Neural progenitor cell (in vitro differentiated cells): ENCODE measurements at regions not wholly inside any gene's neighbourhood (a gene's known extent, or its start where the extent isn't known, plus 50 kb on each side); places are given as distances from the start of the nearest gene placed in this dataset.

Experiments used
- EZH2 ChIP-seq: fragments of 200-600 bp; sonication (generic); IDR thresholded peaks from 2 replicates; pipeline ENCODE4 v1.6.1; 2017; ENCODE audit warnings: antibody characterized with exemption, mild to moderate bottlenecking, moderate library complexity
- TF ChIP-seq, protein P1 (sequence below): fragments of 200-600 bp; sonication (generic); IDR thresholded peaks from 2 replicates; pipeline ENCODE4 v1.5.1; 2017; ENCODE audit warnings: antibody characterized with exemption, mild to moderate bottlenecking

DNA sequence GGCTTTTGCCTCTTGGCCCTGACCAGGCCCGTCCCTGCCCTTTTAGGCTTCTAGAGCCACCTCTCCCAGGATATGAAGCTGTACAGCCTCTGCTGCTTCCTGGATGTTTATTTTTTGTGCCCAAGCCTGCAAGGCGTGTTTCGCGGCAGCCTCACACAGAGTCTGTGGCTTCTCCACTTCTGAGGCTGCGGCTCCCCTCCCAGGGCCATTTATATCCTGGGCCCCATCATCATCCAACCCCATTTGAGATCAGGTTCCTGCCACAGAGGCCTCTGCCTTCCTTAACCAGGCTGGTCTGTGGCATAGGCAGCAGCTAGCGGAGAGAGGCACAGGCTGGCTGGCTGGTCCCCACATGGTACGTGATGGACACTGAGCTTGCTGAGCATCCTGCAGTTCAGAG lies 114.1 kb upstream of the PWP1 start:
- TF ChIP-seq, protein P1, sequence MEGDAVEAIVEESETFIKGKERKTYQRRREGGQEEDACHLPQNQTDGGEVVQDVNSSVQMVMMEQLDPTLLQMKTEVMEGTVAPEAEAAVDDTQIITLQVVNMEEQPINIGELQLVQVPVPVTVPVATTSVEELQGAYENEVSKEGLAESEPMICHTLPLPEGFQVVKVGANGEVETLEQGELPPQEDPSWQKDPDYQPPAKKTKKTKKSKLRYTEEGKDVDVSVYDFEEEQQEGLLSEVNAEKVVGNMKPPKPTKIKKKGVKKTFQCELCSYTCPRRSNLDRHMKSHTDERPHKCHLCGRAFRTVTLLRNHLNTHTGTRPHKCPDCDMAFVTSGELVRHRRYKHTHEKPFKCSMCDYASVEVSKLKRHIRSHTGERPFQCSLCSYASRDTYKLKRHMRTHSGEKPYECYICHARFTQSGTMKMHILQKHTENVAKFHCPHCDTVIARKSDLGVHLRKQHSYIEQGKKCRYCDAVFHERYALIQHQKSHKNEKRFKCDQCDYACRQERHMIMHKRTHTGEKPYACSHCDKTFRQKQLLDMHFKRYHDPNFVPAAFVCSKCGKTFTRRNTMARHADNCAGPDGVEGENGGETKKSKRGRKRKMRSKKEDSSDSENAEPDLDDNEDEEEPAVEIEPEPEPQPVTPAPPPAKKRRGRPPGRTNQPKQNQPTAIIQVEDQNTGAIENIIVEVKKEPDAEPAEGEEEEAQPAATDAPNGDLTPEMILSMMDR, result no peak
- TF ChIP-seq EZH2, result no peak
